GOT3 (cell line): ENCODE measurements at regions not wholly inside any gene's neighbourhood (a gene's known extent, or its start where the extent isn't known, plus 50 kb on each side); places are given as distances from the start of the nearest gene placed in this dataset.

Source experiments
- DNase-seq: peaks from one replicate; lab custom pipeline; 2025; ENCODE audit warnings: mixed read lengths; lab: John Stamatoyannopoulos, UW

GRCh38 chr5:74122979-74123590 lies 497.1 kb downstream of the ARHGEF28 start:
- no peak for DNase-seq

GRCh38 chr5:74122175-74122574 lies 496.2 kb downstream of the ARHGEF28 start:
- DNase-seq = no peak

GRCh38 chr5:74120585-74120984 lies 494.6 kb downstream of the ARHGEF28 start:
- DNase-seq = no peak

- no peak for DNase-seq
These were observed 492.1 kb downstream of the ARHGEF28 start for GRCh38 chr5:74118071-74118470.

GRCh38 chr5:74116984-74117383 lies 491.0 kb downstream of the ARHGEF28 start:
- no peak for DNase-seq

GRCh38 chr5:74116266-74116665 lies 490.3 kb downstream of the ARHGEF28 start:
- DNase-seq = no peak

- no peak for DNase-seq
These were observed 487.9 kb downstream of the ARHGEF28 start for GRCh38 chr5:74113927-74114326.

GRCh38 chr5:74113196-74113540 lies 487.2 kb downstream of the ARHGEF28 start:
- no peak for DNase-seq

GRCh38 chr5:74112372-74113195 lies 486.6 kb downstream of the ARHGEF28 start:
- no peak for DNase-seq

- no peak for DNase-seq
These were observed 485.8 kb downstream of the ARHGEF28 start for GRCh38 chr5:74111764-74112163.

GRCh38 chr5:74109344-74109743 lies 483.3 kb downstream of the ARHGEF28 start:
- DNase-seq = no peak

- DNase-seq = no peak
These were observed 481.9 kb downstream of the ARHGEF28 start for GRCh38 chr5:74107899-74108298.

GRCh38 chr5:74105126-74105780 lies 479.3 kb downstream of the ARHGEF28 start:
- no peak for DNase-seq

GRCh38 chr5:74103131-74104023 lies 477.4 kb downstream of the ARHGEF28 start:
- no peak for DNase-seq

- no peak for DNase-seq
These were observed 474.3 kb downstream of the ARHGEF28 start for GRCh38 chr5:74100268-74100665.

- DNase-seq = no peak
These were observed 473.7 kb downstream of the ARHGEF28 start for GRCh38 chr5:74099538-74100267.

- no peak for DNase-seq
These were observed 472.9 kb downstream of the ARHGEF28 start for GRCh38 chr5:74098941-74099340.

- DNase-seq = no peak
These were observed 472.5 kb downstream of the ARHGEF28 start for GRCh38 chr5:74098456-74098855.

GRCh38 chr5:74096325-74096724 lies 470.3 kb downstream of the ARHGEF28 start:
- no peak for DNase-seq

GRCh38 chr5:74095871-74096270 lies 469.9 kb downstream of the ARHGEF28 start:
- DNase-seq = no peak

- DNase-seq = no peak
These were observed 468.7 kb downstream of the ARHGEF28 start for GRCh38 chr5:74094782-74095108.
